HG03571 (cell line): ENCODE measurements at regions not wholly inside any gene's neighbourhood (a gene's known extent, or its start where the extent isn't known, plus 50 kb on each side); places are given as distances from the start of the nearest gene placed in this dataset.

Source experiments
- ATAC-seq: cut with Tn5 transposase; IDR thresholded peaks from one replicate; pipeline ENCODE4 v1.9.1; 2021; ENCODE audit not compliant: unreplicated experiment

- no peak for ATAC-seq
These were observed 303.7 kb downstream of the KCNN2 start for GRCh38 chr5:114665551-114665950.

- ATAC-seq = no peak
These were observed 298.9 kb downstream of the KCNN2 start for GRCh38 chr5:114660791-114661190.

- no peak for ATAC-seq
These were observed 296.3 kb downstream of the KCNN2 start for GRCh38 chr5:114658194-114658593.

- ATAC-seq = no peak
These were observed 295.7 kb downstream of the KCNN2 start for GRCh38 chr5:114657342-114658130.

GRCh38 chr5:114649878-114650277 is 288.0 kb downstream of the KCNN2 start:
- no peak for ATAC-seq

GRCh38 chr5:114648940-114649339 is 287.1 kb downstream of the KCNN2 start:
- no peak for ATAC-seq

GRCh38 chr5:114644576-114644975 is 282.7 kb downstream of the KCNN2 start:
- no peak for ATAC-seq

- ATAC-seq = no peak
These were observed 274.4 kb downstream of the KCNN2 start for GRCh38 chr5:114636271-114636670.

GRCh38 chr5:114634967-114635901 is 273.4 kb downstream of the KCNN2 start:
- ATAC-seq = no peak

GRCh38 chr5:114634517-114634916 is 272.6 kb downstream of the KCNN2 start:
- ATAC-seq = no peak

GRCh38 chr5:114612406-114612805 is 250.5 kb downstream of the KCNN2 start:
- no peak for ATAC-seq

- ATAC-seq = no peak
These were observed 219.3 kb downstream of the KCNN2 start for GRCh38 chr5:114581136-114581535.

- no peak for ATAC-seq
These were observed 204.0 kb downstream of the KCNN2 start for GRCh38 chr5:114565871-114566270.

GRCh38 chr5:114565139-114565538 is 203.3 kb downstream of the KCNN2 start:
- ATAC-seq = no peak

- ATAC-seq = no peak
These were observed 199.5 kb downstream of the KCNN2 start for GRCh38 chr5:114561415-114561814.
